HG02870 (cell line): ENCODE measurements at regions not wholly inside any gene's neighbourhood (a gene's known extent, or its start where the extent isn't known, plus 50 kb on each side); places are given as distances from the start of the nearest gene placed in this dataset.
A peak's percentile ranks its signal among the peaks of the same experiment; 100 is the strongest.

ENCODE experiments used
- ATAC-seq: cut with Tn5 transposase; IDR thresholded peaks from one replicate; pipeline ENCODE4 v1.9.1; 2021; ENCODE audit warnings: mild to moderate bottlenecking, moderate library complexity; ENCODE audit not compliant: unreplicated experiment

GRCh38 chr4:184879271-184879670, 53.5 kb upstream of the ACSL1 start:
- ATAC-seq = no peak

GRCh38 chr4:184882276-184882675, 56.5 kb upstream of the ACSL1 start:
- no peak for ATAC-seq

- no peak for ATAC-seq
Measured at GRCh38 chr4:184883024-184883423, 57.3 kb upstream of the ACSL1 start.

GRCh38 chr4:184884883-184885282, 59.1 kb upstream of the ACSL1 start:
- ATAC-seq = no peak

- ATAC-seq = no peak
Measured at GRCh38 chr4:184885602-184886001, 59.8 kb upstream of the ACSL1 start.

- ATAC-seq = no peak
Measured at GRCh38 chr4:184887333-184887732, 61.6 kb upstream of the ACSL1 start.

GRCh38 chr4:184887947-184888346, 62.2 kb upstream of the ACSL1 start:
- ATAC-seq = no peak

GRCh38 chr4:184889666-184890335, 64.0 kb upstream of the ACSL1 start:
- no peak for ATAC-seq

GRCh38 chr4:184890499-184890898, 64.7 kb upstream of the ACSL1 start:
- ATAC-seq = no peak

GRCh38 chr4:184891816-184892397, 66.1 kb upstream of the ACSL1 start:
- no peak for ATAC-seq

GRCh38 chr4:184892999-184893398, 67.2 kb upstream of the ACSL1 start:
- no peak for ATAC-seq

- no peak for ATAC-seq
Measured at GRCh38 chr4:184893801-184894571, 68.2 kb upstream of the ACSL1 start.

GRCh38 chr4:184895012-184895695, 69.4 kb upstream of the ACSL1 start:
- no peak for ATAC-seq

- ATAC-seq = peak; percentile 67
Measured at GRCh38 chr4:184896868-184897715, 71.3 kb upstream of the ACSL1 start.

GRCh38 chr4:184897895-184898294, 72.1 kb upstream of the ACSL1 start:
- ATAC-seq = no peak

GRCh38 chr4:184898793-184899192, 73.0 kb upstream of the ACSL1 start:
- no peak for ATAC-seq

- no peak for ATAC-seq
Measured at GRCh38 chr4:184899261-184900134, 73.7 kb upstream of the ACSL1 start.

GRCh38 chr4:184900184-184900583, 74.4 kb upstream of the ACSL1 start:
- no peak for ATAC-seq

- no peak for ATAC-seq
Measured at GRCh38 chr4:184902550-184902949, 76.8 kb upstream of the ACSL1 start.
